ENCODE measurements at regions not wholly inside any gene's neighbourhood (a gene's known extent, or its start where the extent isn't known, plus 50 kb on each side); places are given as distances from the start of the nearest gene placed in this dataset.
A peak's percentile ranks its signal among the peaks of the same experiment; 100 is the strongest.
"Not testable (repeated sequence)": the region's sequence is repeated elsewhere in the genome, so short reads cannot be mapped to it uniquely, and the experiment has no call there.

DNA sequence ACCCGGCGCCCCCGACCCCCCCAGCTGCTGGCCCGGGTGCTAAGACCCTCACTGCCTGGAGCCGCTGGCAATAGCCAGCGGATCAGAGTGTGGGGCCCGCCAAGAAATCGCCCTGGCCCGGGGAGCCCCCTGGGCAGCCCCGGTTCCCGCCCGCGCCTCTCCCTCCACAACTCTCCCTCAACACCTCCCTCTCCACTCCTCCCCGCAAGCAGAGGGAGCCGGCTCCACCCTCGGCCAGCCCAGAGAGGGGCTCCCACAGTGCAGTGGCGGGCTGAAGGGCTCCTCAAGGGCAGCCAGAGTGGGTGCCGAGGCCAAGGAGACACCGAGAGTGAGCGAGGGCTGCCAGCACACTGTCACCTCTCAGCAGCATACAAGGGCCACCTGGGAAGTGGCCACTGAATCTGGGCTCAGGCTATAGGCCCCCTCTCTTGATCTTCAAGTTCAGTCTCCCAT is 385.5 kb downstream of the SEC14L1 start:
- Mint-ChIP-seq H3K27ac (no peak overlapping the region), H3K4me3 (ENCODE audit: low read depth) (no peak overlapping the region), H3K4me1 (ENCODE audit: low read depth) (no peaks in the 10 kb centered on the region), H3K36me3 (ENCODE audit: low read depth) (no peaks in the 10 kb centered on the region), H3K9me3 (no peaks in the 10 kb centered on the region), H3K27me3 (ENCODE audit: low read depth) (peaks cover 33% of the 10 kb centered on the region)
- intact Hi-C loops (cut with micrococcal nuclease), result no loop called here
- no peak for DNase-seq (ENCODE audit: low spot score)

GRCh38 chr17:77526728-77527350 is 386.1 kb downstream of the SEC14L1 start:
- H3K4me3 Mint-ChIP-seq (ENCODE audit: low read depth), result no peak overlapping the region
- H3K9me3 Mint-ChIP-seq, result no peaks in the 10 kb centered on the region
- no peak for DNase-seq (ENCODE audit: low spot score)
- H3K4me1 Mint-ChIP-seq (ENCODE audit: low read depth), result no peaks in the 10 kb centered on the region
- H3K27ac Mint-ChIP-seq, result no peak overlapping the region
- intact Hi-C loops (cut with micrococcal nuclease), result no loop called here
- H3K36me3 Mint-ChIP-seq (ENCODE audit: low read depth), result no peaks in the 10 kb centered on the region
- H3K27me3 Mint-ChIP-seq (ENCODE audit: low read depth), result peaks cover 33% of the 10 kb centered on the region

- H3K4me3 Mint-ChIP-seq (ENCODE audit: low read depth), result no peak overlapping the region
- no peak for DNase-seq (ENCODE audit: low spot score)
- no peaks in the 10 kb centered on the region for H3K36me3 Mint-ChIP-seq (ENCODE audit: low read depth)
- H3K4me1 Mint-ChIP-seq (ENCODE audit: low read depth), result no peaks in the 10 kb centered on the region
- H3K27ac Mint-ChIP-seq, result no peak overlapping the region
- intact Hi-C loops (cut with micrococcal nuclease), result no loop called here
- H3K27me3 Mint-ChIP-seq (ENCODE audit: low read depth), result peaks cover 32% of the 10 kb centered on the region
- no peaks in the 10 kb centered on the region for H3K9me3 Mint-ChIP-seq
These were observed 386.6 kb downstream of the SEC14L1 start for GRCh38 chr17:77527409-77527808.

DNA sequence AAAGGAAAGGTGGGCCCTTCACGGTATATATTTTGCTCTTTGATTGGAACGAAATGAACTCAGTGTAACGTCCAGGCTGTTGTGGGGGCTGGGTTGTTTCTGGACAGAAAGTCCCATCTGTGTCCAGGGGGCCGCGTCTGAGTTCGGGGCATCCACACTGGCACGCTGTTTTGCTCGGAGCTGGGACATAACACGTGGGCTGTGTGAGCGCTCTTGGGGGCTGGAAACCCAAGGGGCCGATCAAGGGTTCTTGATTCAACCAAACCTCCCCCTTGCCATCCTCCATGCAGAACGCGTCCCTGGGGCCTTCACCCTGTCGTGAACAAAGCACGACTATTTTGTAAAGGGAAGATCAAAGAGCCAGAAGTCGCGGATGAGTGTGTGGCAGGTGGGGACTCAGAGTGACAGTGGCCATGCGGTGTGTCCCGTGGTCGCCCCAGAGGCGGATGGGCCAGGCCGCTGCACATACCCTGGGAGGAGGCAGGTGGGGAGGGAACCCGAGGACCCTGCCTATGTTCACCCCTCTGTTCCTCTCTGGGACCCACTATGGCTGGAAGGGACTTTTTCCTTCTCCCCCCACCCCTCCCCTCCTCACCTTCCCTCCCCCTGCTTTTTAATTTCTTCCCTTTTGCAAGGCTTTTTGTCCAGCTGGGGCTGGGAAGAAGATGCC is 387.2 kb downstream of the SEC14L1 start:
- intact Hi-C loops (cut with micrococcal nuclease), result no loop called here
- no peaks in the 10 kb centered on the region for H3K9me3 Mint-ChIP-seq
- H3K36me3 Mint-ChIP-seq (ENCODE audit: low read depth), result no peaks in the 10 kb centered on the region
- peaks cover 32% of the 10 kb centered on the region for H3K27me3 Mint-ChIP-seq (ENCODE audit: low read depth)
- no peak overlapping the region for H3K27ac Mint-ChIP-seq
- no peak for DNase-seq (ENCODE audit: low spot score)
- H3K4me1 Mint-ChIP-seq (ENCODE audit: low read depth), result no peaks in the 10 kb centered on the region
- H3K4me3 Mint-ChIP-seq (ENCODE audit: low read depth), result peak overlapping the region; percentile 51

- Mint-ChIP-seq H3K4me1 (ENCODE audit: low read depth) (no peaks in the 10 kb centered on the region), H3K27me3 (ENCODE audit: low read depth) (peaks cover 32% of the 10 kb centered on the region), H3K9me3 (no peaks in the 10 kb centered on the region), H3K4me3 (ENCODE audit: low read depth) (peak overlapping the region; percentile 52), H3K36me3 (ENCODE audit: low read depth) (no peaks in the 10 kb centered on the region), H3K27ac (no peak overlapping the region)
- intact Hi-C loops (cut with micrococcal nuclease), result no loop called here
- no peak for DNase-seq (ENCODE audit: low spot score)
These were observed 388.0 kb downstream of the SEC14L1 start for GRCh38 chr17:77528516-77529327.

DNA sequence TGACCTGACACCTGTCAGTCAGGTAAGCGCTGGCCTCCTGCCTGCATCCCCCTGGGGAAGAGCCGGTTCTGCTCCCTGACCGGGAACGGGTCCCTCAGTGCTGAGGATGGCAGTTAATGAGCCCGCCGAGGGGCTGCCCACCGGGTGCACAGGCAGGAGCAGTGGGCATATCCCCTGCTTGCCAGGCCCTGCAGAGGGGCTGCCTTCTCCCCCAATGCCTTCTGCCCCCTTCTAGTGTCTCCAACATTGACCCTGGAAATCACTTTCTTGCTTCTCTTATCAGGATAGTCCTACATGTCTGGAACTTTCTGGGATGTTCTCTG is 388.5 kb downstream of the SEC14L1 start:
- peaks cover 3% of the 10 kb centered on the region for H3K9me3 Mint-ChIP-seq
- peaks cover 32% of the 10 kb centered on the region for H3K27me3 Mint-ChIP-seq (ENCODE audit: low read depth)
- intact Hi-C loops (cut with micrococcal nuclease), result no loop called here
- no peak for DNase-seq (ENCODE audit: low spot score)
- H3K36me3 Mint-ChIP-seq (ENCODE audit: low read depth), result no peaks in the 10 kb centered on the region
- peak overlapping the region; percentile 52 for H3K4me3 Mint-ChIP-seq (ENCODE audit: low read depth)
- no peak overlapping the region for H3K27ac Mint-ChIP-seq
- no peaks in the 10 kb centered on the region for H3K4me1 Mint-ChIP-seq (ENCODE audit: low read depth)

DNA sequence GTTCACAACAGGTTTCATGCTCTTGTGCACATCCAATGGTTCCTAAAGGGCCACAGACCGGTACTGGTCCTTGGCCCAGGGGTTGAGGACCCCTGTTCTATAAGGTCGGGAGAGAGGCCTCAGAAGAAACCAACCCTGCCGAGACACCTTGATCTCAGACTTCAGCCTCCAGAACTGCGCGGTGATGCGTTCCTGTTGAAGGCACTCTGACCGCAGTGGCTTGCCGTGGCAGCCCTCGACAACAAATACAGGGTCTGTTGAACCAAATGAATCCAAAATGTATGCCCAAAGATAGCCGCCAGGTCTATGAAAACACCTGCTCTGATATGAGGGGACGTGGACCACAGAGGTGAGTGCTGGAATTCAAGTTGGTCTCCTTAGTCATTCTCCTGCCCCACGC is 389.8 kb downstream of the SEC14L1 start:
- intact Hi-C loops (cut with micrococcal nuclease), result no loop called here
- Mint-ChIP-seq H3K27me3 (ENCODE audit: low read depth) (peaks cover 28% of the 10 kb centered on the region), H3K9me3 (peaks cover 5% of the 10 kb centered on the region), H3K4me3 (ENCODE audit: low read depth) (no peak overlapping the region), H3K27ac (no peak overlapping the region), H3K4me1 (ENCODE audit: low read depth) (no peaks in the 10 kb centered on the region), H3K36me3 (ENCODE audit: low read depth) (no peaks in the 10 kb centered on the region)
- no peak for DNase-seq (ENCODE audit: low spot score)

- Mint-ChIP-seq H3K4me1 (ENCODE audit: low read depth) (no peaks in the 10 kb centered on the region), H3K27ac (no peak overlapping the region), H3K27me3 (ENCODE audit: low read depth) (peaks cover 30% of the 10 kb centered on the region), H3K36me3 (ENCODE audit: low read depth) (no peaks in the 10 kb centered on the region), H3K9me3 (peaks cover 5% of the 10 kb centered on the region), H3K4me3 (ENCODE audit: low read depth) (no peak overlapping the region)
- DNase-seq (ENCODE audit: low spot score), result no peak
- intact Hi-C loops (cut with micrococcal nuclease), result no loop called here
These were observed 390.2 kb downstream of the SEC14L1 start for GRCh38 chr17:77531002-77531401.

GRCh38 chr17:77531641-77532040 is 390.9 kb downstream of the SEC14L1 start:
- H3K36me3 Mint-ChIP-seq (ENCODE audit: low read depth), result no peaks in the 10 kb centered on the region
- intact Hi-C loops (cut with micrococcal nuclease), result no loop called here
- H3K4me3 Mint-ChIP-seq (ENCODE audit: low read depth), result no peak overlapping the region
- peaks cover 31% of the 10 kb centered on the region for H3K27me3 Mint-ChIP-seq (ENCODE audit: low read depth)
- no peak overlapping the region for H3K27ac Mint-ChIP-seq
- no peak for DNase-seq (ENCODE audit: low spot score)
- H3K9me3 Mint-ChIP-seq, result peaks cover 5% of the 10 kb centered on the region
- no peaks in the 10 kb centered on the region for H3K4me1 Mint-ChIP-seq (ENCODE audit: low read depth)

- H3K9me3 Mint-ChIP-seq; H3K4me1 Mint-ChIP-seq (ENCODE audit: low read depth); H3K36me3 Mint-ChIP-seq (ENCODE audit: low read depth); H3K4me3 Mint-ChIP-seq (ENCODE audit: low read depth); DNase-seq (ENCODE audit: low spot score); H3K27ac Mint-ChIP-seq; intact Hi-C loops (cut with micrococcal nuclease): not testable (repeated sequence)
- H3K27me3 Mint-ChIP-seq (ENCODE audit: low read depth), result peaks cover 27% of the 10 kb centered on the region
These were observed 392.9 kb downstream of the SEC14L1 start for GRCh38 chr17:77533697-77534096.

GRCh38 chr17:77534137-77534536 is 393.4 kb downstream of the SEC14L1 start:
- Mint-ChIP-seq H3K4me1 (ENCODE audit: low read depth) (no peaks in the 10 kb centered on the region), H3K27ac (no peak overlapping the region), H3K27me3 (ENCODE audit: low read depth) (peaks cover 26% of the 10 kb centered on the region), H3K9me3 (peaks cover 5% of the 10 kb centered on the region), H3K4me3 (ENCODE audit: low read depth) (no peak overlapping the region), H3K36me3 (ENCODE audit: low read depth) (no peaks in the 10 kb centered on the region)
- no peak for DNase-seq (ENCODE audit: low spot score)
- intact Hi-C loops (cut with micrococcal nuclease), result no loop called here

DNA sequence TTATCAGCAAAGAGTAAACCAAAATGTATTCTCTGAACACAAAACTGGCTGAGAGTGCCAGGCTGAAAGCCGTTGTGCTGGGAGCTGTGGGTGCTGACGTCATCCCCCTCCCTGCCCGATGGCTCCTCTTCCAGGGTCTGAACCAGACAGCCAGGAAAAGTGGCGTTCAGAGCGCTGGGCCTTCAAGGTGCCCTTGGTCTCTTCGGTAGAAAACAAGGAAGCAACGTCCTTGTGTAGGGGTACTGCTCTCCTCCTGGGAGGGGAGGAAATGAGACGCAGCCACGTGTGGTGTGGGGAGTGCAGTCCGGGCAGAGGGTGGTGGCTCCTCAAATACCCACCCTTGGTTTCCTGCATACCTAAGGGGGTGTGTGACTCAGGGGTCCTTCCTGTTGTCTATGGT is 394.7 kb downstream of the SEC14L1 start:
- no peak for DNase-seq (ENCODE audit: low spot score)
- intact Hi-C loops (cut with micrococcal nuclease), result no loop called here
- no peak overlapping the region for H3K27ac Mint-ChIP-seq
- H3K4me3 Mint-ChIP-seq (ENCODE audit: low read depth), result no peak overlapping the region
- H3K36me3 Mint-ChIP-seq (ENCODE audit: low read depth), result no peaks in the 10 kb centered on the region
- H3K27me3 Mint-ChIP-seq (ENCODE audit: low read depth), result peaks cover 28% of the 10 kb centered on the region
- H3K4me1 Mint-ChIP-seq (ENCODE audit: low read depth), result no peaks in the 10 kb centered on the region
- H3K9me3 Mint-ChIP-seq, result peaks cover 5% of the 10 kb centered on the region

DNA sequence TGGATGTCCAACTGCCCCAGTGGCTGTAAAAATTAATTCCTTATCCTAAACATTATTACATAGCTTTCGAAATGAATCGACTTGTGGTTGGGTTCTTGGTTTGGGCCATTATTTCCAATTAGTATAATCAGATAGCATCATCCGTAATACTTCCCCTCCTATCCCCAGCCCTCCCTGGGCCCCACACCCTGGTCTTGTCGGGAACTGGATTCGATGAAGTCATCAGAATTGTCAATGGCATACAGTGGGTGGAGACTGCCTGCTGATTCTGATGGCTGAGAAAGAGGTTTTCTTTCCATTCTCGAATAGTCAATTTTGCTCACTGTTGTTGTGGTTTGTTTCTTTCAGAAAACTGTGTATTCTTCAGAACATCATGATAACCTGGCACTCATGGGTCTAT is 395.1 kb downstream of the SEC14L1 start:
- Mint-ChIP-seq H3K4me3 (ENCODE audit: low read depth) (no peak overlapping the region), H3K36me3 (ENCODE audit: low read depth) (no peaks in the 10 kb centered on the region), H3K4me1 (ENCODE audit: low read depth) (no peaks in the 10 kb centered on the region), H3K9me3 (peaks cover 5% of the 10 kb centered on the region), H3K27me3 (ENCODE audit: low read depth) (peaks cover 23% of the 10 kb centered on the region), H3K27ac (no peak overlapping the region)
- no peak for DNase-seq (ENCODE audit: low spot score)
- intact Hi-C loops (cut with micrococcal nuclease), result no loop called here

All from activated T-helper 2 cell treated with anti-CD3 and anti-CD28 coated beads, Interferon-gamma antibody, Interleukin-2, Interleukin-4, amounts not matched to agents 10 μg/mL and 5 μg/mL and 100 μg/mL, durations not matched to agents 14 hours and 24 hours and 36 hours (primary cell).